ENCODE measurements at regions not wholly inside any gene's neighbourhood (a gene's known extent, or its start where the extent isn't known, plus 50 kb on each side); places are given as distances from the start of the nearest gene placed in this dataset.

GRCh38 chr6:163857421-163857820 lies 442.9 kb downstream of the QKI start:
- no peaks in the 10 kb centered on the region for H3K9me3 Mint-ChIP-seq
- no peak for DNase-seq
- peaks cover 16% of the 10 kb centered on the region for H3K27me3 Mint-ChIP-seq
- no peaks in the 10 kb centered on the region for H3K4me1 Mint-ChIP-seq
- H3K4me3 Mint-ChIP-seq, result no peak overlapping the region
- H3K27ac Mint-ChIP-seq, result no peak overlapping the region
- H3K36me3 Mint-ChIP-seq, result no peaks in the 10 kb centered on the region
- CTCF ChIA-PET, result no interaction called here

GRCh38 chr6:163850874-163851273 lies 436.4 kb downstream of the QKI start:
- no peaks in the 10 kb centered on the region for H3K36me3 Mint-ChIP-seq
- CTCF ChIA-PET, result no interaction called here
- peaks cover 2% of the 10 kb centered on the region for H3K9me3 Mint-ChIP-seq
- H3K27me3 Mint-ChIP-seq, result no peaks in the 10 kb centered on the region
- no peak overlapping the region for H3K4me3 Mint-ChIP-seq
- H3K27ac Mint-ChIP-seq, result no peak overlapping the region
- DNase-seq, result no peak
- no peaks in the 10 kb centered on the region for H3K4me1 Mint-ChIP-seq

- no peaks in the 10 kb centered on the region for H3K36me3 Mint-ChIP-seq
- CTCF ChIA-PET, result no interaction called here
- H3K9me3 Mint-ChIP-seq, result peaks cover 19% of the 10 kb centered on the region
- no peak for DNase-seq
- no peaks in the 10 kb centered on the region for H3K27me3 Mint-ChIP-seq
- no peak overlapping the region for H3K4me3 Mint-ChIP-seq
- no peaks in the 10 kb centered on the region for H3K4me1 Mint-ChIP-seq
- H3K27ac Mint-ChIP-seq, result no peak overlapping the region
These were observed 430.2 kb downstream of the QKI start for GRCh38 chr6:163844761-163845160.

- Mint-ChIP-seq H3K4me1 (no peaks in the 10 kb centered on the region), H3K36me3 (no peaks in the 10 kb centered on the region), H3K27me3 (no peaks in the 10 kb centered on the region), H3K9me3 (peaks cover 19% of the 10 kb centered on the region), H3K27ac (no peak overlapping the region), H3K4me3 (no peak overlapping the region)
- CTCF ChIA-PET, result no interaction called here
- no peak for DNase-seq
These were observed 429.8 kb downstream of the QKI start for GRCh38 chr6:163844357-163844756.

GRCh38 chr6:163843218-163843617 lies 428.7 kb downstream of the QKI start:
- Mint-ChIP-seq H3K4me1 (no peaks in the 10 kb centered on the region), H3K9me3 (peaks cover 19% of the 10 kb centered on the region), H3K36me3 (no peaks in the 10 kb centered on the region), H3K4me3 (no peak overlapping the region), H3K27ac (no peak overlapping the region), H3K27me3 (no peaks in the 10 kb centered on the region)
- no peak for DNase-seq
- CTCF ChIA-PET, result no interaction called here

GRCh38 chr6:163842467-163842866 lies 427.9 kb downstream of the QKI start:
- CTCF ChIA-PET, result no interaction called here
- H3K4me1 Mint-ChIP-seq, result no peaks in the 10 kb centered on the region
- no peak for DNase-seq

GRCh38 chr6:163841733-163842132 lies 427.2 kb downstream of the QKI start:
- Mint-ChIP-seq H3K4me3 (no peak overlapping the region), H3K27me3 (peaks cover 4% of the 10 kb centered on the region), H3K36me3 (no peaks in the 10 kb centered on the region), H3K4me1 (no peaks in the 10 kb centered on the region), H3K27ac (no peak overlapping the region), H3K9me3 (peaks cover 19% of the 10 kb centered on the region)
- CTCF ChIA-PET, result interaction anchor here (1.3 kb wide), 1 partner anchor 10 kb away, joined by 6 read pairs; no protein-coding TSS in a partner anchor
- DNase-seq, result no peak

More at GRCh38 chr6:163842467-163842866, 427.9 kb downstream of the QKI start:
- peaks cover 19% of the 10 kb centered on the region for H3K9me3 Mint-ChIP-seq
- H3K36me3 Mint-ChIP-seq, result no peaks in the 10 kb centered on the region
- peaks cover 4% of the 10 kb centered on the region for H3K27me3 Mint-ChIP-seq
- no peak overlapping the region for H3K27ac Mint-ChIP-seq
- no peak overlapping the region for H3K4me3 Mint-ChIP-seq

GRCh38 chr6:163841326-163841725 lies 426.8 kb downstream of the QKI start:
- Mint-ChIP-seq H3K36me3 (no peaks in the 10 kb centered on the region), H3K4me1 (no peaks in the 10 kb centered on the region), H3K9me3 (peaks cover 19% of the 10 kb centered on the region), H3K4me3 (no peak overlapping the region), H3K27me3 (peaks cover 4% of the 10 kb centered on the region), H3K27ac (no peak overlapping the region)
- DNase-seq, result no peak
- CTCF ChIA-PET, result interaction anchor here (1.3 kb wide), 1 partner anchor 10 kb away, joined by 6 read pairs; no protein-coding TSS in a partner anchor

- H3K4me1 Mint-ChIP-seq, result no peaks in the 10 kb centered on the region
- H3K27ac Mint-ChIP-seq, result no peak overlapping the region
- peaks cover 4% of the 10 kb centered on the region for H3K27me3 Mint-ChIP-seq
- H3K4me3 Mint-ChIP-seq, result no peak overlapping the region
- DNase-seq, result no peak
- H3K36me3 Mint-ChIP-seq, result no peaks in the 10 kb centered on the region
- CTCF ChIA-PET, result interaction anchor here (1.3 kb wide), 1 partner anchor 9 kb away, joined by 6 read pairs; no protein-coding TSS in a partner anchor
- peaks cover 19% of the 10 kb centered on the region for H3K9me3 Mint-ChIP-seq
These were observed 426.4 kb downstream of the QKI start for GRCh38 chr6:163840880-163841279.

- peaks cover 19% of the 10 kb centered on the region for H3K9me3 Mint-ChIP-seq
- CTCF ChIA-PET, result no interaction called here
- H3K4me3 Mint-ChIP-seq, result no peak overlapping the region
- H3K27ac Mint-ChIP-seq, result no peak overlapping the region
- no peaks in the 10 kb centered on the region for H3K4me1 Mint-ChIP-seq
- H3K36me3 Mint-ChIP-seq, result no peaks in the 10 kb centered on the region
- peaks cover 4% of the 10 kb centered on the region for H3K27me3 Mint-ChIP-seq
- DNase-seq, result no peak
These were observed 424.8 kb downstream of the QKI start for GRCh38 chr6:163839296-163839695.

GRCh38 chr6:163837691-163838431 lies 423.3 kb downstream of the QKI start:
- Mint-ChIP-seq H3K9me3 (peaks cover 15% of the 10 kb centered on the region), H3K4me1 (no peaks in the 10 kb centered on the region), H3K4me3 (no peak overlapping the region), H3K27ac (no peak overlapping the region), H3K36me3 (no peaks in the 10 kb centered on the region), H3K27me3 (peaks cover 4% of the 10 kb centered on the region)
- CTCF ChIA-PET, result no interaction called here
- no peak for DNase-seq

- no peak overlapping the region for H3K27ac Mint-ChIP-seq
- peaks cover 13% of the 10 kb centered on the region for H3K9me3 Mint-ChIP-seq
- H3K4me3 Mint-ChIP-seq, result no peak overlapping the region
- H3K27me3 Mint-ChIP-seq, result peaks cover 4% of the 10 kb centered on the region
- no peaks in the 10 kb centered on the region for H3K4me1 Mint-ChIP-seq
- no peaks in the 10 kb centered on the region for H3K36me3 Mint-ChIP-seq
- no peak for DNase-seq
- CTCF ChIA-PET, result no interaction called here
These were observed 422.6 kb downstream of the QKI start for GRCh38 chr6:163836876-163837690.

GRCh38 chr6:163835439-163836171 lies 421.1 kb downstream of the QKI start:
- Mint-ChIP-seq H3K4me3 (no peak overlapping the region), H3K4me1 (no peaks in the 10 kb centered on the region), H3K27me3 (peaks cover 4% of the 10 kb centered on the region), H3K9me3 (peaks cover 2% of the 10 kb centered on the region), H3K27ac (no peak overlapping the region), H3K36me3 (no peaks in the 10 kb centered on the region)
- CTCF ChIA-PET, result no interaction called here
- no peak for DNase-seq

GRCh38 chr6:163834226-163834970 lies 419.9 kb downstream of the QKI start:
- Mint-ChIP-seq H3K27ac (no peak overlapping the region), H3K4me3 (no peak overlapping the region), H3K27me3 (peaks cover 4% of the 10 kb centered on the region), H3K4me1 (no peaks in the 10 kb centered on the region), H3K9me3 (no peaks in the 10 kb centered on the region), H3K36me3 (no peaks in the 10 kb centered on the region)
- no peak for DNase-seq
- CTCF ChIA-PET, result no interaction called here

All from activated naive CD4-positive, alpha-beta T cell treated with anti-CD3 and anti-CD28 coated beads, Interleukin-2, amount 10 ng/mL, durations not matched to agents 7 days and 5 days (primary cell).